ENCODE measurements at regions not wholly inside any gene's neighbourhood (a gene's known extent, or its start where the extent isn't known, plus 50 kb on each side); places are given as distances from the start of the nearest gene placed in this dataset.

- no peak for TF ChIP-seq POLR2A (IDR thresholded peaks at IDR 0.05; ENCODE audit: low read length)
- no peak for TF ChIP-seq GATA1 (IDR thresholded peaks at IDR 0.05; ENCODE audit: low read depth, low read length)
Measured at GRCh38 chr20:40055711-40056110, 633.3 kb downstream of the MAFB start.
